Stimulated activated CD4-positive, alpha-beta T cell treated with anti-CD3 and anti-CD28 coated beads, TNF-alpha, amount 100 ng/mL, for 1 hour (primary cell): ENCODE measurements at regions not wholly inside any gene's neighbourhood (a gene's known extent, or its start where the extent isn't known, plus 50 kb on each side); places are given as distances from the start of the nearest gene placed in this dataset.
"Not testable (repeated sequence)": the region's sequence is repeated elsewhere in the genome, so short reads cannot be mapped to it uniquely, and the experiment has no call there.

Experiments used
- DNase-seq, 3 donors: peaks; one replicate each; pipeline ENCODE4 v3.0.0-alpha.2; 2020; ENCODE audit warnings: low read depth in 3 of 3, low spot score in 1 of 3

DNA sequence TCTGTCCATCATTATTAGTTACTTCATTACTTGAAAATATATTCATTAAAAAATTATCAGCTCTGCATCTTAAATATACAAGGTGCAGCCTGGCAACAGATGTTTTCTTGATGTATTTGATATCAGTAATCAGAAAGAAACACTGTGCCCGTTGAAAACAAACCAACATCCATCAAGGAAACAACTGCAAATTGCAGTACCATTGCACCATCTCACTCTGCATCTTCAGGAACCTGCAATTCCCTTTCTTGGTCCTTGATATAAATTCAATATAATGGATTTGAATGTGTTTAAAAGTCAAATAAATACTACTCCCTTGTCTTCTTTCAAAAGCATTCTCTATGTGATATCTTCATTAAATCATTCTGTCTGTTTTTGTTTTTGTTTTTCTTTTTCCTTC, 1131.2 kb downstream of the FAM181B start:
- no peak for DNase-seq

DNA sequence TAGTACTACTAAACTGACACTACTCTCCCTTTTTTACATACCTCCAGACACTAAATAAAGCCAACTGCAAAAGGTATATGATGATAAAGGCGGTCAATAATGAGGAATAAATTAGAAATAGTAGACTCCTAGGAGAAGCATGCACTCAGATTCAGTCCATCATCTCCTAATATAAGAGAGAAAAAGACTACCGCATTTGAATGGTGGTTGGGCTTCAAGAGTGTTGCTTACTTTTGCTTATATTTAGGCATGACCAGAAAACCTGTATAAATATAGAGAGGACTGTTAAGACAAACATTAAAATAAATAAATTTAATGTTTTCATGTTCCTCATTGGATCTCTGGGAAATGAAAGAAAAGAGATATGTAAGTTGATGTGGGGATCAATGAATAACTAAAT, 1137.0 kb downstream of the FAM181B start:
- no peak for DNase-seq

DNA sequence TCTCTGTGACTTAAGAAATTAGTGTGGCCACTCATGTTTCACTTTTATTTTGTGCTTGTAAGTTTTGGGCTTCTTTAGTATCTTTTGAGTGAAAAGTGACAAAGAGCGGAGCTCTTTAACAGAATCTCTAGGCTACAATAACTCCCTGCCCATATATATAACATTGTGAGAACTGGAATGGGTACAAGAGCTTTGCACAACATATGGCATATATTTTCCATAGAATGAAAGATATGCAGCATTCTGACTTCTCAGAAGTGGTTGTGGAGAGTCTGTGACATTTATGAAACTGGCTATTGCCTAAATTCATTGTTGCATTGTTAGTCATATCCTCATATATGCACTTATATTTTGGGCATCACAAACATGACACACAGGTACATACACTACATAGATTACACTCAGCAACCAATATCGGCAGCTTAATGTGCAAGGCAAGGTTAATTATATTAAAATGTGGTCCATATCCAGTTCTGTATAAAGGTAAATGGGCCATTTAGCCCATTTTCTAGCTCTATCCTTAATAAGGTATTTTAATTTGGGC, 1148.2 kb downstream of the FAM181B start:
- no peak for DNase-seq

DNA sequence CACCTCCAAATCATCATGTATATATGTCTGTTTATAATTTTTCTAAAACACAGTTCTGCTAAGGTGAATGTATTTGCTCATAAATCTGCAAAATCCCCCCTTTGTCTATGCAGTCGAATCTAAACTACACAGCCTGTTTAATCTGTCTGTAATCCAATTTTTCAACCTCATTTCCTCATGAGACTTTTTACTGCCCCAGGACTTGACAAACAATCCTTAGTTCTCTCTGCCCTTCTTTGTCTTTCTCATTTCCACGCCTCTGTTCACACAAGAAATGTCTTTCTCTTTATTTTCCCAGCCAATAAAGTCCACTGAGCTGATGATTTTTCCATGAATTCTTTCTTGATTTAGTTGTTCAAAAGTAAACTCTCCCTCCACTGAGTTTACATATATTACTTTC, 1154.3 kb downstream of the FAM181B start:
- DNase-seq = no peak

DNA sequence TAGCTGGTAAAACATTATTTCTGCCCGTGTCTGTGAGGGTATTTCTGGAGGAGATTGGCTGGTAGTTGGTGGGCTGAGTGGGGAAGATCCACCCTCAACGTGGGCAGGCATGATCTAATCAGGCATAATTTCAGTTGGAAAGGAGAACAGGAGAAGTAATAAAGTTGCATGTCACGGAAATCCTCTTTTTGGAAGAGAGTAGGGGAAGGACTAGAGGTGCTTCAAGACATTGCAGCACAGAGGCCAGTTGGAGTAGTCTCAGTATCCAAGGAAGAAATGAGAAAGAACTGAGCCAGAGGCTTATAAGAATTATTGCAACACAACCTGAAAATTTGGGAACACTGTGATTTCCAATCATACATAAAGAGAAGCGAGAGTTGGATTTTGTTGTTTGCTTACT, 1155.1 kb downstream of the FAM181B start:
- DNase-seq = no peak

DNA sequence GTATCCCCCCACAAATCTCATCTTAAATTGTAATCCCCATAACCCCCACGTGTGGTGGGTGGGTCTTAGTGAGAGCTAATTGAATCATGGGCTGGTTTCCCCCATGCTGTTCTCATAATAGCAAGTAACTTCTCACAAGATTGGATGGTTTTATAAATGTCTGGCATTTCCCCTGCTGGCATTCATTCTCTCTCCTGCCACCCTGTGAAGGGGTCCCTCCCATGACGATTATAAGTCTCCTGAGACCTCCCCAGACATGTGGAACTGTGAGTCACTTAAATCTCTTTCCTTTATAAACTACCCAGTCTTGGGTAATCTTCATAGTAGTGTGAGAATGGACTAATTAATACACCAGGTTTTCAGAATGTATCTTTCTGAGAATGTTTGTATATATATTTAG, 1159.4 kb downstream of the FAM181B start:
- no peak for DNase-seq

DNA sequence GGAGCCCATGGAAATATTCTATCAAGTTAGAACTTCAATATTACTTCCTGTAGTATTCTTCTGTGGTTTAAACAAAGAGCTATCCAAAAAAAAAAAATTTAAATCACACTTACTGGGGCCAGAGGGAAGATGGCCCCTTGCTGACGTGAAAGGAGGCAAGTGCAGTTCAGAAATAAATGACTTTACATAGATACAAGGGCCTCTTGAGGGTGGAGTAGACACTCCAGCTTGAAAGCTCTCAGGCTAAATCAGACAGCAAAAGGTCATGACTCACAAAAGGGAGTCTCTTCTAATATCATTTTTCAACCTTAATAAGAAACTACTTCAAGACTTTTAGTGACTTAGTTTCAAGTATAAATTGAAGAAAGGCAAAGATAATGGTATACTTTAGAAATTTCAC, 1160.3 kb downstream of the FAM181B start:
- DNase-seq = no peak

DNA sequence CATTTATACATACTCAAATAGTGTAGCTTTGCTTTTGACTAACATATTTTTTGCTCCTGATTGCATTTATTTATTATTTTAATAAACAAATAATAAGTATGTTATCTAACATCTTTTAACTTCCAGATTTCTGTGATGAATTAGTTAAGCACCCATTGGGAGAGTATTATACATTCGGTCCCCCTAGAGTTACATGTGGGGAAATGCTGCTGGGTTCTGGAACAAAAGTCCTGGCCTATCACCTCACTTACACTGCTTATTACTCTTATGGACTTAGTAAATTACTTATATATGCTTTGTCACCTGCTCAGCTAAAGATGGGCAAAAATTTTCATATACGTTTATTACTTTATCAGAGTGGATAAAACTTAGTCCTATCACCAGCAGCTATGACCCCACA, 1163.0 kb downstream of the FAM181B start:
- DNase-seq = no peak

DNA sequence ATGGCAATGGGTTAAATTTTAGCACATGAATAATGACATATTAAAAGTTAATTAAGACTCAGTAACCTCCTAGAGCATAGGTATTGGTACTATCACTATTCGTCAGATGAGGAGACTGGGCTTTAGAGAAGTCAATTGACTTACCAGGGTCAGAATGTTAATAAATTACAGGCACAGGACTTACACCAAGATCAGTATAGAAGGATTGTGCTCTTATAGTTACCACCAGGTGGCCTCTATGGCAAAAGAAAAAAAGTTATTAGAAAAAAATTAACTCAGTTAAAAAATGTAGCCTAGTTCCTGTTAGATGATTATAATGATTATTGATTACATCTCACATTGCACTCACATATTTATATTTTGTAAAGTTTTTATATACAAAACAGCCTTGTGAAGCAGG, 1163.7 kb downstream of the FAM181B start:
- DNase-seq = no peak

DNA sequence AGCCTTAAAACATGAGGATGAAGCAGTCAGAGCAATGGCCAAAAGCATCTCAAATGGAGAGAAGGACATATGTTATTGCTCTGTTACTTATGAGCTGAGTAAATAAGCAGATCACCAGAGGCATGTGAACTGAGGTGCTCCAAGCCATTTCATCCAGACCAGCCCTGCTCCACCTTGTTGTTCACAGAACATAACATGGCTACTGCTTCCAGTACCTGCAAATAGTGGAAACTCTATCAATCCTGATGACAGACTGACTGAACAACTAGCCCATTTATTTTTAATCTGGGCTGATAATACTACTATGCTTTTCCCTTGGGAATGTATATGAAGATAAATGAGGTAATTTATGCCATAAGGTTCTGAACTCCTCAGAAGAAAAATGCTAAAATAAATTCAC, 1164.7 kb downstream of the FAM181B start:
- no peak for DNase-seq

DNA sequence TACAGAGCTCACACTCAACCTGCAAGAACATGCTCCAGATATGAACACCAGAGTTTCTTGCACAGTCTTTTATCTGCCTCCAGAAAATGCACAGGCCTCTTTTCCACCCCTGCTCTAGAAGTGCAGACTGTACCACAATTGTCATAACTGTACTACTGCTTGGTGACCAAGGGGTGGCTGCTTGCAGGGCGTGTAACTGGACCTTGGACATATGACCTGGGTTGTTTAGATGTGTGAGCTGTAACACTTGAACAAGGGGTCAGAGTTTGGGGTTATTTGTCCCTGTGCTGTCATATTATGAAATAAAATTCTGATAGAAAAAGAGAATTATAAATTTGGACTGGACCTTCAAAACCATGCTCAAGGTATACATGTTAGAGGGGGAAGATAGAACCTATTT, 1185.5 kb downstream of the FAM181B start:
- DNase-seq = no peak

DNA sequence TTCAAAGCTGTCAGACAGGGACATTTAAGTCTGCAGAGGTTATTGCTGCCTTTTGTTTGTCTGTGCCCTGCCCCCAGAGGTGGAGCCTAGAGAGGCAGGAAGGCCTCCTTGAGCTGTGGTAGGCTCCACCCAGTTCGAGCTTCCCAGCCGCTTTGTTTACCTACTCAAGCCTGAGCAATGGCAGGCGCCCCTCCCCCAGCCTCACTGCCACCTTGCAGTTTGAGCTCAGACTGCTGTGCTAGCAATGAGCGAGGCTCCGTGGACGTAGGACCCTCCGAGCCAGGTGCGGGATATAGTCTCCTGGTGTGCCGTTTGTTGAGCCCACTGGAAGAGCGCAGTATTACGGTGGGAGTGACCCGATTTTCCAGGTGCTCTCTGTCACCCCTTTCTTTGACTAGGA, 1193.9 kb downstream of the FAM181B start:
- not testable (repeated sequence) for DNase-seq

DNA sequence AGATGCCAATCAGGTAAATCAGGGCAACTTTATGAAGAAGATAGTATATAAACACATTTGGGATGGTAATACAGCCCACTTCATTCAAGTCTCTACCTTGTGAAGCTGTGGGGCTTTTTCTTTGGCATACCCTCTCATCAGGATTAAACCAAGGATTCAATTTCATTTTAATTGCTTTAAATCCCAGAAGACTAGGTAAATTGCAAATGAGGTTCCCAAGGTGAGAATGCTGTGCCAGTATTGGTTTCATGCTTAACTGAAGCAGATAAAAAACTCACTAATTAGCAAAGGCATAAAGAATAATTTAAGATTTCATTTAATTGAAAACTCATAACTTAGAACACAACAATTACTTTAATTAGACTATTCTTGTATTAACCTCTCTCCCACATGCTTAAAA, 1218.1 kb downstream of the FAM181B start:
- DNase-seq = no peak

DNA sequence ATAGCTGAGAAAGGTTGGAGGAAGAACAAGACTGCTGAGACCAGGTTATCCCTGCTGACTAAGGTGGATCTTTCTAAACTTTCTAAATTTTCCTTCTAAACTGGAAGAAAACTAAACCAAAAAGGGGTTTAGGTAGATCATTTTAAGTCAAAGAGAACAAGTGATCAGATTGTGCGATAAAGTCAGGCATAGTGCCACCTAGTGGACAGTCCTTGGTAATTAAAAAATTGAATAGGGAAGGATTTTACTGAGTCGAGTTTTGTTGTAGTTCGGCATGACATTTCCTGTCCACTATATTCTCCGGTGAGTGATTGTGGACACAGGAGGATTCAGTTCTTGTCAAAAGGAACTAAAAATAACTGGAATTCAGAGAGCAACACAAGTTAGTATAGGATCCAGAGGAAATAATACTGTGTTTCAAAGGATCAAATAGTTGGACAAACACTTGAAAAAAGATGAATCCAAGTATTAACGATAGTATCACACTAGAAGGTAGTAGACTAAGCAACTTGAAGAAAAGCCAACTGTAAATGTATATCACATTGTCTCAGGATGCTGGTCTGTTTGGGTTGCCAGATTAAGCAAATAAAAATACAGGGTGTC, 1236.4 kb downstream of the FAM181B start:
- no peak for DNase-seq

DNA sequence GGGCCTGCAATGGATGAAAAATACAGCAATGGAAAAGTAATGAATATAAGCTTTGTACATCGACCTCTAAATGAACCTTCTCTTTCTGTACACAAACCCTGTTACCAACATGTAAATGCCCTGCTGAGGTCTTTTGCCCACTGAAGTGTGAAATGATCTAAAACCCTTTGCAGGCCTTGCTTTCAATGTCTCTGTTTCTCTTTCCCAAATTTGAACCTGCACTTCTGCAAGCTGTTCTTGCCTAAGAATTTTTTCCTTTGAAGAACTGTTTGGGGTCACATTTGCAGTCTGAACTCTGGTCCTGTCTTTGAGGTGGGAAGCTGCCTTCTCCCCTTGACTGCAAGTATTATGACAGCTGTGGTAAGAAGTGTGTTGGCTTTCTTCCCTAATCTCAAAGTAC, 1237.1 kb downstream of the FAM181B start:
- DNase-seq = no peak

DNA sequence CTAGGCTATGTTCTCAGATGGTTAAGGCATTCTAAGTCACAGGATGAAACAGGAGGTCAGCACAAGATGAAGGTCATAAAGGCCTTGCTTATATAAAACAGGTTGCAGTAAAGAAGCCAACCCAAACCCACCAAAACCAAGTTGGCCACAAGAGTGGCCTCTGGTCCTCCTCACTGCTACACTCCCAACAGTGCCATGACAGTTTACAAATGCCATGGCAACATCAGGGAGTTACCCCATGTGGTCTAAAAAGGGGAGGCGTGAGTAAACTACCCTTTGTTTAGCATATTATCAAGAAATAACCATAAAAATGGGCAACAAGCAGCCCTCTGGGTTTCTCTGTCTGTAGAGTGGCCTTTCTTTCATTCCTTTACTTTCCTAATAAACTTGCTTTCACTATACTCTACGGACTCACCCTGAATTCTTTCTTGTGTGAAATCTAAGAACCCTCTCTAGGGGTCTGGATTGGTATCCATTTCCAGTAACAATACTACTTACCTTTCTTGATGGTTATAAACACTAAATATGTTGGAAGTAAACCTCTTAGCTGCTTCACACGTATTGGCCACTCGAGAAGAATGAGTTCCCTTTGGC, 1237.9 kb downstream of the FAM181B start:
- no peak for DNase-seq

DNA sequence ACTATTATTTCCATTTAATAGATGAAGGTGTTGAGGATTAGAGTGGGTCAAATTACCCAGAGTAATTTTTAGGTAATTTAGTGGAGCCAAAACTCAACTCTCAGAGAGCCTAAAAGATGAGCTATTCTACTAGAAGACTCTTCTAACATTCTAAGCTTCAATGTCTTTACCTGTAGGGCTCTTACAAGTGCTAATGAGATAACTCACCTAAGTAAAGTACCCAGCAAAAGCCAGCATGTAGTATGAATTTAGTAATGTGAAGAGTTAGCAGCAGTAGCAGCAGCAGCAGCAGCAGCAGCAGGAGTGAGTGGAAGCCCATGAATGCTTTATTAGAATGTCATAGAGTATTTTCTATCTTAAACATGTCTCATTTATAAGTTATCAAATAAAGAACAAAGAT, 1239.2 kb downstream of the FAM181B start:
- DNase-seq = no peak

DNA sequence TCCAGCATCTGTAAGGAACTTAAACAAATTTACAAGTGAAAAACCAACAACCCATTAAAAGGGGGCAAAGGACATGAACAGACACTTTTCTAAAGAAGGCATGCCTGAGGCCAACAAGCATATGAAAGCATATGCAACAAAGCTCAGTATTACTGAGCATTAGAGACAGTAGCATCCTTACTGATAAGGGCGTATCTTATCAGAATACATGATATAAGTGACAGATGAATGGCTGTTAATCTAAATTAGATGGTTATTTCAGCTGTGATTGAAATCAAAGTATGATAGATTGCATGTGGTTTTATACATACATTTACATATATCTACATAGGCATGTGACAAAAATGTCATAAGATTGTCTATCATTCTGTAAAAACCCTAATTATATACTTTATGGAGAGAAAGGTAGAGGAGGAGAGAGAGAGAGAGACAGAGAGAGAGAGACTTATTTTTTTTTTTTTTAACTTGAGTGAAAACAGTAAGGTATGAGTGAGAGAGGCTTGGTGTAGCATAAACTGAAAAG, 1240.7 kb downstream of the FAM181B start:
- no peak for DNase-seq

DNA sequence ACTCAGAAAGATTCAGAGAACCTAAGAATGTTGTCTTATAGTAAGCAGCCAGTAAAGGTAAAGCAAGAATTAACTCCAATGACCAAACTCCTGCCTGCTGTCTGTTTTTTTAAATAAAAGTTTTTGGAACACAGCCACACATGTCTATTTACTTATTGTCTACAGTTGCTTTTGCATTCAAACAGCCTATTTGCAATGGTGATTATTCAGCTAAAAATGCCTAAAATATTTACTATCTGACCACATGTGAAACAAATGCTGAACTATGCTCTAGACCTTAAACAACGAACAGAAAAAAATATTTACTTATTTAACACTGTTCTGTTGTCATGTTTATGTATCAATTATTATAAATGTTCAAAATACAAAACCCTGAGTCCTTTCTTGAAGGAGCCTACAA, 1246.6 kb downstream of the FAM181B start:
- DNase-seq = no peak

DNA sequence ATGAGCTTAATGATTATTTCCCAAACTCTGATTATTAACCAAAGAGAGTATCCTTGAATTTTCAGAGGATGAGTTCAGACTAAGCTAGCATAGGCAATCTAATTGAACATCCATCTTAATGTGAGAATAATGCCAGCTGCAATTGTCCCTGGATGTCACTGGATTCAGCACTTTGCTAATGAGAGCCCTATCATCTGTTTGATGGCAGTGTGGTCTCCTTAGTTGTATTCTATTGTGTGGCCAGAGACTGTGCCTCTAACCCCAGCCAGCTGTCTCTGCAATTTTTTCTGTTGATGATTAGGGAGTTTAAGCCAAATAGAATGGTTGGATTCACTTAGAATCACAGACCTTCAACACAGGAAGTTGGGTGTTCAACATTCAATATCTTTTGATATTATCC, 1249.5 kb downstream of the FAM181B start:
- no peak for DNase-seq

DNA sequence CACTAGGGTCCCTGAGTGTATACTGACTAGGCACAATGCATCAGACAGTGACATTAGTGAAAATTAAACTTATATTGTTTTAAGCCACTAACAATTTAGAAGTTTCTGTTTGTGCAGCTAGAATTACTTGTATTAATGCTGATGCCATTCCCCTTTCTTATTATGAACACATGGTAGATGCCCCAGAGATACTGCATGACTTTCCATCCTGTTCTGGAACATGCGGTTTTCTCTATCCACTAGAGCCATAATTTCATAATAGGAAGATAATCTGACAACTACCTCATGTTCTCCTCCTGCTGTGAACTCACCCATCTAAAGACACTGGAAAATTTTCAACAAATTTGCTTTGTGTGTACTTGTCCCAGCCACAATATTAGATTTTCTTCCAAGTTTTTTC, 1256.4 kb downstream of the FAM181B start:
- DNase-seq = no peak

DNA sequence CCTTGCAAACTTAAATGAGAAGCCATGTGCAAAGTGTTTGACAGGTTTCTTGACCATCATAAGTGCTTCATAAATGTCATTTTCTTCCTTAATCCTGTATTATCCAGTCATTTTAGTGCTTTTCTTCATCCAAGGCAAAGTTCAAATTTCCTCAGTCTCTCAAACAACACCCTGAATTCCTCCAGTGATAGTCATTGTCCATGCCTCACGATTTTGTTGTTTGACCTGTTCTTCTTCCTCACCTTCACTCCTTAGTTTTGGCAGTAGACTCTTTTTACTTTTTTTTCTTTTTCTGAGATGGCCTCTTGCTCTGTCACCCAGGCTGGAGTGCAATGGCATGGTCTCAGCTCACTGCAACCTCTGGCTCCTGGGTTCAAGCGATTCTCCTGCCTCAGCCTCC, 1257.3 kb downstream of the FAM181B start:
- no peak for DNase-seq

DNA sequence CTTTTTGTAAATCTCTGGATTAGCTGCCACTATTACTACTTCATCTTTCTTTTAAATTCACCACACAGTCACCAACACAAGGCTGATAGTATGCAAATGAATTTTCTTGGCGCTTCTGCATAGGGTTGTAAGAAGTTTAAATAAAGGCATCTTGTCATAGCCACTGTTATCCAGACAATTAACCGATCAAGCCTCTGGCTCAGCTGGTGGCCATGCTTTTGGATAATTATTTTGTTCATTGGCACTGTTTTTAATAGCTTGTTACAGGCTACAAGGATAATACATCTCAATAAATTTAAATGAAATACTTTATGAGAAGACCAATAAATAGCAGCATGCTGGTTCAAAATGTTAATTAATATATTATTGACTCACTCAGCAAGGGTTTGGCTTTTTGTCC, 1261.0 kb downstream of the FAM181B start:
- DNase-seq = no peak
